Activated CD4-positive, alpha-beta memory T cell treated with anti-CD3 and anti-CD28 coated beads, Interleukin-2, amount 10 ng/mL, durations not matched to agents 7 days and 5 days (primary cell): ENCODE measurements at regions not wholly inside any gene's neighbourhood (a gene's known extent, or its start where the extent isn't known, plus 50 kb on each side); places are given as distances from the start of the nearest gene placed in this dataset.
"Not testable (repeated sequence)": the region's sequence is repeated elsewhere in the genome, so short reads cannot be mapped to it uniquely, and the experiment has no call there.

Experiments used
- CTCF ChIA-PET: fragments of 350-600 bp; sonication (Branson Sonifier 250); formaldehyde crosslinking; loops from one replicate; lab custom pipeline; 2021; ENCODE audit warnings: antibody characterized with exemption, inconsistent platforms; lab: Charles Lee
- POLR2A ChIA-PET: fragments of 350-600 bp; sonication (Branson Sonifier 250); formaldehyde crosslinking; loops from one replicate; lab custom pipeline; 2021; ENCODE audit warnings: antibody characterized with exemption; lab: Charles Lee
- DNase-seq: peaks from one replicate; pipeline ENCODE4 v3.0.0-alpha.2; 2020
- H3K27ac Mint-ChIP-seq: one replicate; pipeline ENCODE4 v1.8.0; 2021; ENCODE audit warnings: mild to moderate bottlenecking, mixed read lengths
- H3K27me3 Mint-ChIP-seq: one replicate; pipeline ENCODE4 v1.8.0; 2021; ENCODE audit warnings: mixed read lengths
- H3K36me3 Mint-ChIP-seq: one replicate; pipeline ENCODE4 v1.8.0; 2021; ENCODE audit warnings: low read depth, mixed read lengths
- H3K4me1 Mint-ChIP-seq: one replicate; pipeline ENCODE4 v1.8.0; 2021; ENCODE audit warnings: mixed read lengths
- H3K4me3 Mint-ChIP-seq: one replicate; pipeline ENCODE4 v1.8.0; 2021; ENCODE audit warnings: mild to moderate bottlenecking, mixed read lengths
- H3K9me3 Mint-ChIP-seq: one replicate; pipeline ENCODE4 v1.8.0; 2021; ENCODE audit warnings: mixed read lengths

DNA sequence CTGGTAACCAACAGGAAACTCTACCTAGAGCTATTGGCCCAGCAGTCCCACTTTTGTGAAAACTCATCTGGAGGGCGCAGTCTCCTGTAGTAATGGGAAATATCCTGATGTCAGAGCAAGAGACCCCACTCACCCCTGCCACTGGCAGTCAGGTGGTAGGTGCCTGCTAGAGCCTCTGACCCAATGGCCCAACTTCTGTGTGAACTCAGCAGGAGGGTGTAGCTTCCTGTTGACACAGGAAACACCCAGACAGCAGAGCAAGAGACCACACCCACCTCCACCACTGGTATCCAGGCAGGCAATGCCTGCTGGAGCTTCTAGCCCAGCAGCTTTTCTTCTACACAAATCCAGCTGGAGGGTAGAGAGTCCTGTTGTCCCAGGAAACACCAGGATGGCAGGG, 1176.8 kb upstream of the PRR20A start:
- POLR2A ChIA-PET, result no interaction called here
- H3K27me3 Mint-ChIP-seq, result no peaks in the 10 kb centered on the region
- H3K4me3 Mint-ChIP-seq, result no peak overlapping the region
- peaks cover 19% of the 10 kb centered on the region for H3K9me3 Mint-ChIP-seq
- H3K4me1 Mint-ChIP-seq, result no peaks in the 10 kb centered on the region
- DNase-seq, result no peak
- no peak overlapping the region for H3K27ac Mint-ChIP-seq
- H3K36me3 Mint-ChIP-seq, result no peaks in the 10 kb centered on the region
- CTCF ChIA-PET, result no interaction called here

- no peak for DNase-seq
- CTCF ChIA-PET, result no interaction called here
- Mint-ChIP-seq H3K4me3 (no peak overlapping the region), H3K9me3 (peaks cover 11% of the 10 kb centered on the region), H3K27me3 (no peaks in the 10 kb centered on the region), H3K4me1 (no peaks in the 10 kb centered on the region), H3K27ac (no peak overlapping the region), H3K36me3 (no peaks in the 10 kb centered on the region)
- POLR2A ChIA-PET, result no interaction called here
Measured at GRCh38 chr13:55967055-55967454, 1173.7 kb upstream of the PRR20A start.

- no peaks in the 10 kb centered on the region for H3K27me3 Mint-ChIP-seq
- H3K4me3 Mint-ChIP-seq, result no peak overlapping the region
- H3K4me1 Mint-ChIP-seq, result no peaks in the 10 kb centered on the region
- no peak for DNase-seq
- no peaks in the 10 kb centered on the region for H3K36me3 Mint-ChIP-seq
- peaks cover 14% of the 10 kb centered on the region for H3K9me3 Mint-ChIP-seq
- H3K27ac Mint-ChIP-seq, result no peak overlapping the region
- CTCF ChIA-PET, result no interaction called here
- POLR2A ChIA-PET, result no interaction called here
Measured at GRCh38 chr13:55977436-55977835, 1163.3 kb upstream of the PRR20A start.

DNA sequence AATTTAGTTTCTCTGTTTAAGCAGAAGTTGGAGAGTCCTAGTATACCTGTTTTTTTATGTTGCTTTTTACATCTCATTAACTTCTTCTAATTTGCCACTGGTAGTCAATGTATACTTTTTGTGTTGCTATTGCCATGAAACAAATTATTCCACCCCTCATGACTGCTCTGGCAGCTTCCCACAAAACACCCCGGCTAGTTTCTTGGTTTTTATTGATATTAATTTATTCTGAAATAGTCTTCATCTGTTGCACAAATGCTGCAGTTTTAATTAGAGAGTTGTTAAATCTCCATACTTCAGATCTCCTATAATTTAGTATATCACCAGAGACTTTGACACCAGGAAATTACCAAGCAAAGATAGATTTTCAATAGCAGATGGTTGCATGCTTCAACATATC, 1159.3 kb upstream of the PRR20A start:
- CTCF ChIA-PET, result no interaction called here
- POLR2A ChIA-PET, result no interaction called here

GRCh38 chr13:55984026-55984425, 1156.7 kb upstream of the PRR20A start:
- POLR2A ChIA-PET, H3K9me3 Mint-ChIP-seq, H3K27me3 Mint-ChIP-seq, DNase-seq, H3K36me3 Mint-ChIP-seq, H3K4me3 Mint-ChIP-seq, H3K27ac Mint-ChIP-seq, CTCF ChIA-PET, H3K4me1 Mint-ChIP-seq: not testable (repeated sequence)

More for the DNA sequence above, 1159.3 kb upstream of the PRR20A start:
- H3K4me1 Mint-ChIP-seq, result no peaks in the 10 kb centered on the region
- no peak overlapping the region for H3K4me3 Mint-ChIP-seq
- H3K36me3 Mint-ChIP-seq, result no peaks in the 10 kb centered on the region
- H3K27me3 Mint-ChIP-seq, result no peaks in the 10 kb centered on the region
- H3K9me3 Mint-ChIP-seq, result peaks cover 9% of the 10 kb centered on the region
- DNase-seq, result no peak
- H3K27ac Mint-ChIP-seq, result no peak overlapping the region

DNA sequence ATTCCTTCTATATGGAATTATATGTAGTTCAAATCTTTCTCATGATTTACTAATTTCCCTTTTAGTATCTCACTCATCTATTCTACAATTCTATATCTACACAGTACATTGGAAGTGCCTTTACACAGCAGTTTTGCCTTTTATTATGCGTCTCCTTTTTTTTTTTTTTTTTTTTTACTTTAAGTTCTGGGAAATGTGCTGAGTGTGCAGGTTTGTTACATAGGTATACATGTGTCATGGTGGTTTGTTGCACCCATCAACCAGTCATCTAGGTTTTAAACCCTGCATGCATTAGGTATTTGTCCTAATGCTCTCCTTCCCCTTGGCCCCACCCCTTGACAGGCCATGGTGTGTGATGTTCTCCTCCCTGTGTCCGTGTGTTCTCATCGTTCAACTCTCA, 1150.1 kb upstream of the PRR20A start:
- ChIA-PET POLR2A (no interaction called here), CTCF (no interaction called here)
- Mint-ChIP-seq H3K4me1 (no peaks in the 10 kb centered on the region), H3K4me3 (no peak overlapping the region), H3K9me3 (peaks cover 2% of the 10 kb centered on the region), H3K36me3 (no peaks in the 10 kb centered on the region), H3K27ac (no peak overlapping the region), H3K27me3 (no peaks in the 10 kb centered on the region)
- no peak for DNase-seq

DNA sequence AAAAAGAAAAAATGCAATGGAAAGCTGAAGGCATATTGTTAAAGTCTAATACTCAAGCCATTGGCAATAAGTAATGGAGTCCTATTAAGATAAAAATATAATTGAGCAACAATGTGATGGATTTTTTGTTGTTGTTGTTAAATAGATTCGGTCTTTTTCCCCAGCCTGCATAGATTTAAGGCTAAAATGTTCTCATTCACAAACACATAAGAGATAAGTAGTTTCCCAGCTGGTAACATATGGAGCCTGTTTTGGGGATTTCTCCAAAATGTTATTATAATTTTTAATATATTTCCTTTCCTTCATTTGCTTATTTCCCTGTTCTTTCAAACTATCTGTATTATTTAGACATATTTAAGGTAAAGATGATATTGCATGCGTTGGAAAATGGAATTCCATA, 1149.1 kb upstream of the PRR20A start:
- Mint-ChIP-seq H3K36me3 (no peaks in the 10 kb centered on the region), H3K27me3 (no peaks in the 10 kb centered on the region), H3K27ac (no peak overlapping the region), H3K4me3 (no peak overlapping the region), H3K9me3 (peaks cover 2% of the 10 kb centered on the region), H3K4me1 (no peaks in the 10 kb centered on the region)
- ChIA-PET CTCF (no interaction called here), POLR2A (no interaction called here)
- DNase-seq, result no peak

DNA sequence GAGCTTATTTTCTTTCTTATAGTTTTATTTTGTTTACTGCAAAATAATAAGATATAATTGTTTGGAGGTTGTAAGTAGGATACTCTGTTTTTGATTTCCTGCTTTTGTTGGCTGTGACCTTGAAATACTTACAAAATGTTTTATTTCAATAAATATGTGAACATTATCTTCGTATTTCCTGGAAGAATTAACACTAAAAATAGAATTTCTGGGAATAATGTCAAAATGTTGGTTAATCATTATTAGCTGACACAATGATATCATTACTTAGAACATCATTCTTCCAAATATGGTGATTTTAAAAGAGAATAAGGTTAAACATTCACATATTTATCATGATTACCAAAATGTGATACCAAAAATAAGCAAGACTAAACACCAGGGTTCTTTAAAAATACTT, 1148.6 kb upstream of the PRR20A start:
- Mint-ChIP-seq H3K4me3 (no peak overlapping the region), H3K4me1 (no peaks in the 10 kb centered on the region), H3K36me3 (no peaks in the 10 kb centered on the region), H3K9me3 (peaks cover 4% of the 10 kb centered on the region), H3K27me3 (no peaks in the 10 kb centered on the region), H3K27ac (no peak overlapping the region)
- DNase-seq, result no peak
- ChIA-PET CTCF (no interaction called here), POLR2A (no interaction called here)

- no peak for DNase-seq
- Mint-ChIP-seq H3K9me3 (peaks cover 24% of the 10 kb centered on the region), H3K27ac (no peak overlapping the region), H3K4me1 (no peaks in the 10 kb centered on the region), H3K36me3 (no peaks in the 10 kb centered on the region), H3K27me3 (no peaks in the 10 kb centered on the region), H3K4me3 (no peak overlapping the region)
- CTCF ChIA-PET, result no interaction called here
- POLR2A ChIA-PET, result no interaction called here
Measured at GRCh38 chr13:55999709-56000108, 1141.0 kb upstream of the PRR20A start.

GRCh38 chr13:56009418-56009817, 1131.3 kb upstream of the PRR20A start:
- H3K4me1 Mint-ChIP-seq, result no peaks in the 10 kb centered on the region
- no peak for DNase-seq
- H3K9me3 Mint-ChIP-seq, result peaks cover 2% of the 10 kb centered on the region
- POLR2A ChIA-PET, result no interaction called here
- CTCF ChIA-PET, result no interaction called here
- H3K27ac Mint-ChIP-seq, result no peak overlapping the region
- no peaks in the 10 kb centered on the region for H3K27me3 Mint-ChIP-seq
- no peak overlapping the region for H3K4me3 Mint-ChIP-seq
- H3K36me3 Mint-ChIP-seq, result no peaks in the 10 kb centered on the region

DNA sequence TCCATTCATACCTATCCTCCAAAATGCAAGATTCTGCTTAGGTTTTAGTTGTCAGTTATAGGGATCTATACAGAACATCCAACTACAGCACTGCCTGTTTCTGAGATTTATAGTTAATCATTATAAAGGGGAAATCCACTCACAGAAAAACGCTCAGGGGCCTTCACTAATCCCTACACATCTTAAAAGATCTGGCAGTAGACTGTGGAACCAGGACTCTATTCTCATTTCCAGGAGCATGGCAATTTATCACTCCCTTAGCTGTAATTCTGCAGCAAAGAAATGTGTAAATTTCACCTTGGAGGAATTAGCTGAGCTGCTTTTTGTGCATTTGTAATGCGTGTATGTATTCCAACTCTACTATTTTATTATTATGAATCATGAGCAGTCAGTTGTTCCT, 1128.1 kb upstream of the PRR20A start:
- CTCF ChIA-PET, result no interaction called here
- peaks cover 2% of the 10 kb centered on the region for H3K9me3 Mint-ChIP-seq
- H3K4me3 Mint-ChIP-seq, result no peak overlapping the region
- H3K36me3 Mint-ChIP-seq, result no peaks in the 10 kb centered on the region
- H3K27ac Mint-ChIP-seq, result no peak overlapping the region
- DNase-seq, result no peak
- no peaks in the 10 kb centered on the region for H3K27me3 Mint-ChIP-seq
- no peaks in the 10 kb centered on the region for H3K4me1 Mint-ChIP-seq
- POLR2A ChIA-PET, result no interaction called here

DNA sequence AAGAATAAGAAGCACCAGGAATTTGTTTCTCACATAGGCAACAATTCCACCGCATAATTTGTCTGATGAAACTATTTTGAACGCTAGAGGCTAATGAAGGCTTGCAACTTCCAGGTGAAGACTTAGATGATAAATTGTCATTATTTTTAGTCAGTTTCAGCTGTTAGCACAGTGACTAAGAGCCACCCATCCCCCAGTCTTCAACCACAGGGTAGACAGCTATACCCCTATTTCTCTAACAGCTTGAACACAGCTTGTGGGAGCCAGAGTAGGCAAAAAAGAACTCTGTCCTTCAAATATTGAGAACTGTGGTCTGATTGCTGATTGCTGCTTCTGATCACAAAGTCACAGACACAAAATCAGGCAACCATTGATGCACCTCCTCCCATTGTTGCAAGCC, 1124.8 kb upstream of the PRR20A start:
- no peak overlapping the region for H3K27ac Mint-ChIP-seq
- H3K36me3 Mint-ChIP-seq, result no peaks in the 10 kb centered on the region
- H3K27me3 Mint-ChIP-seq, result no peaks in the 10 kb centered on the region
- ChIA-PET POLR2A (no interaction called here), CTCF (no interaction called here)
- H3K4me1 Mint-ChIP-seq, result no peaks in the 10 kb centered on the region
- peaks cover 3% of the 10 kb centered on the region for H3K9me3 Mint-ChIP-seq
- no peak overlapping the region for H3K4me3 Mint-ChIP-seq
- no peak for DNase-seq

DNA sequence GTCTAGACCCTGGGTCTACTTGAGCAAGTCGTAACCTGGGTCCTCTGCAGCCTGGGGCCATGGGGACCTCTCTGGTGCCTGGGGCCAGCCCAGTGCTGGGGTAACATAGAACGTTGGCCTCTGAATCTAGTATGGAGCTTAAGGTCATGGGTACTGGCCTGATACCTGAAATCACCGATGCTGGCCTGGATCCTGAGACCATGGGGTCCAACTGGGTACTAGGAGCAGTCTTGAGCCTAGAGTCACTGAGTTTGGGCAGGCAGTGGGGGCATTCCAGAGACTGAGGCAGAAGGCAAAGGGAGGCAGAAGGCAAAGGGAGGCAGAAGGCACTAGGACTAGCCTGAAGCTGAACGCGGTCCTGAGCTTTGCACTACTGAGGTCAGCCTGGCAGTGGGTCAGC, 1121.1 kb upstream of the PRR20A start:
- ChIA-PET CTCF (no interaction called here), POLR2A (no interaction called here)
- H3K4me3 Mint-ChIP-seq, result no peak overlapping the region
- H3K4me1 Mint-ChIP-seq, result no peaks in the 10 kb centered on the region
- H3K9me3 Mint-ChIP-seq, result peaks cover 3% of the 10 kb centered on the region
- no peaks in the 10 kb centered on the region for H3K27me3 Mint-ChIP-seq
- no peak for DNase-seq
- no peaks in the 10 kb centered on the region for H3K36me3 Mint-ChIP-seq
- H3K27ac Mint-ChIP-seq, result no peak overlapping the region

- Mint-ChIP-seq H3K4me3 (no peak overlapping the region), H3K9me3 (peaks cover 3% of the 10 kb centered on the region), H3K27me3 (no peaks in the 10 kb centered on the region), H3K36me3 (no peaks in the 10 kb centered on the region), H3K27ac (no peak overlapping the region), H3K4me1 (no peaks in the 10 kb centered on the region)
- ChIA-PET CTCF (no interaction called here), POLR2A (no interaction called here)
- no peak for DNase-seq
Measured at GRCh38 chr13:56020425-56020824, 1120.3 kb upstream of the PRR20A start.

GRCh38 chr13:56039992-56040391, 1100.7 kb upstream of the PRR20A start:
- POLR2A ChIA-PET, result no interaction called here
- Mint-ChIP-seq H3K36me3 (no peaks in the 10 kb centered on the region), H3K9me3 (peaks cover 21% of the 10 kb centered on the region), H3K27me3 (no peaks in the 10 kb centered on the region), H3K4me1 (no peaks in the 10 kb centered on the region), H3K27ac (no peak overlapping the region), H3K4me3 (no peak overlapping the region)
- no peak for DNase-seq
- CTCF ChIA-PET, result no interaction called here
